B cell (primary cell): ENCODE measurements at regions not wholly inside any gene's neighbourhood (a gene's known extent, or its start where the extent isn't known, plus 50 kb on each side); places are given as distances from the start of the nearest gene placed in this dataset.

Experiments used
- ATAC-seq: fragments of 200-7000 bp; cut with Tn5 transposase; one replicate; pipeline ENCODE4 v1.10.0; 2021; ENCODE audit warnings: low read depth, mild to moderate bottlenecking, moderate number of reproducible peaks, moderate library complexity
- CTCF ChIA-PET: fragments of 350-600 bp; sonication (Branson Sonifier 250); formaldehyde crosslinking; loops from one replicate; lab custom pipeline; 2021; ENCODE audit warnings: antibody characterized with exemption, inconsistent platforms; lab: Charles Lee
- POLR2A ChIA-PET: fragments of 350-600 bp; sonication (Branson Sonifier 250); formaldehyde crosslinking; loops from one replicate; lab custom pipeline; 2021; ENCODE audit warnings: antibody characterized with exemption; lab: Charles Lee
- DNase-seq: peaks from one replicate; pipeline ENCODE4 v3.0.0; 2013
- H2AFZ ChIP-seq: 2 replicates; pipeline ENCODE4 v1.6.1; 2012; ENCODE audit warnings: mild to moderate bottlenecking, low read depth, low read length; ENCODE audit not compliant: insufficient read depth, poor library complexity, severe bottlenecking
- H3K27ac ChIP-seq, 2 donors: 1 replicate in 1 of 2; 2 replicates in 1 of 2; pipeline ENCODE4 v1.5.1; 2012 to 2013; ENCODE audit warnings: low read length in 2 of 2, mild to moderate bottlenecking in 2 of 2, moderate library complexity in 1 of 2
- H3K27me3 ChIP-seq, 4 experiments: fragments of 200-600 bp in 1 of 4; sonication (generic) in 1 of 4; replicated peaks in 1 of 4; 1 replicate in 2 of 4; 2 replicates in 2 of 4; pipeline versions ENCODE4 v1.6.1 to v1.7.0; 2013 to 2016; ENCODE audit warnings: low read length in 3 of 4, mild to moderate bottlenecking in 2 of 4, mixed read lengths in 1 of 4, moderate library complexity in 1 of 4; ENCODE audit not compliant: insufficient read depth in 4 of 4, control insufficient read depth in 3 of 4; ENCODE audit errors: control extremely low read depth in 1 of 4
- H3K36me3 ChIP-seq, 2 experiments: replicated peaks in 1 of 2; 1 replicate in 1 of 2; 2 replicates in 1 of 2; pipeline versions ENCODE4 v1.6.1 to v1.7.1; 2013; ENCODE audit warnings: low read length in 1 of 2; ENCODE audit not compliant: insufficient read depth in 2 of 2, control insufficient read depth in 1 of 2; ENCODE audit errors: control extremely low read depth in 1 of 2, extremely low read depth in 1 of 2
- H3K4me1 ChIP-seq, 2 donors: fragments of 200-600 bp in 1 of 2; sonication (generic) in 1 of 2; 1 replicate in 1 of 2; 2 replicates in 1 of 2; pipeline versions ENCODE4 v1.5.1 to v1.6.1; 2013 to 2017; ENCODE audit warnings: low read length in 2 of 2; ENCODE audit not compliant: control insufficient read depth in 2 of 2, insufficient read depth in 2 of 2
- H3K4me2 ChIP-seq: replicated peaks from 2 replicates; pipeline ENCODE3; 2012; ENCODE audit warnings: mild to moderate bottlenecking, low read depth, low read length; ENCODE audit not compliant: poor library complexity, severe bottlenecking
- H3K4me3 ChIP-seq, 5 experiments: fragments of 200-600 bp in 1 of 5; sonication (generic) in 1 of 5; 1 replicate in 3 of 5; 2 replicates in 2 of 5; pipeline versions ENCODE4 v1.5.1 to v1.7.0; 2011 to 2016; ENCODE audit warnings: low read length in 4 of 5, mild to moderate bottlenecking in 4 of 5, low read depth in 2 of 5, control low read depth in 1 of 5, moderate library complexity in 1 of 5; ENCODE audit not compliant: insufficient read depth in 1 of 5; ENCODE audit errors: control extremely low read depth in 1 of 5, extremely low read depth in 1 of 5
- H3K79me2 ChIP-seq: fragments of 200-600 bp; sonication (generic); one replicate; pipeline ENCODE4 v1.6.0; 2016; ENCODE audit warnings: low read length; ENCODE audit not compliant: control insufficient read depth, insufficient read depth
- H3K9ac ChIP-seq: fragments of 200-600 bp; sonication (generic); 2 replicates; pipeline ENCODE4 v1.6.1; 2017; ENCODE audit warnings: mild to moderate bottlenecking, low read length, moderate library complexity
- H3K9me3 ChIP-seq, 3 donors: one replicate each; pipeline versions ENCODE4 v1.6.1 to v1.7.1; 2013; ENCODE audit warnings: low read length in 2 of 3; ENCODE audit not compliant: control insufficient read depth in 2 of 3, insufficient read depth in 1 of 3; ENCODE audit errors: control extremely low read depth in 1 of 3
- H4K20me1 ChIP-seq: 2 replicates; pipeline ENCODE4 v1.6.0; 2012; ENCODE audit warnings: mild to moderate bottlenecking, low read length; ENCODE audit not compliant: insufficient read depth, control insufficient read depth, poor library complexity, severe bottlenecking
- H3K27ac Mint-ChIP-seq: one replicate; pipeline ENCODE4 v1.8.0; 2021; ENCODE audit warnings: mixed read lengths
- H3K27me3 Mint-ChIP-seq: one replicate; pipeline ENCODE4 v1.8.0; 2021; ENCODE audit warnings: mixed read lengths
- H3K4me1 Mint-ChIP-seq: one replicate; pipeline ENCODE4 v1.8.0; 2021; ENCODE audit warnings: mixed read lengths
- H3K4me3 Mint-ChIP-seq: one replicate; pipeline ENCODE4 v1.8.0; 2021; ENCODE audit warnings: mixed read lengths
- H3K9me3 Mint-ChIP-seq: one replicate; pipeline ENCODE4 v1.8.0; 2022; ENCODE audit warnings: mixed read lengths; ENCODE audit not compliant: insufficient read depth
- EZH2 ChIP-seq: IDR thresholded peaks from 2 replicates; pipeline ENCODE4 v1.6.1; 2012; ENCODE audit warnings: borderline replicate concordance, low read depth, mild to moderate bottlenecking, moderate library complexity, low read length; ENCODE audit not compliant: insufficient read depth, poor library complexity, severe bottlenecking
- WGBS: methylation state at CpG from one replicate; pipeline ENCODE4 v1.1.5; 2013; ENCODE audit warnings: missing lambda C conversion rate; ENCODE audit not compliant: insufficient coverage; 5-methylcytosine and 5-hydroxymethylcytosine counted together
- intact Hi-C: fragments of 100-400 bp; cut with micrococcal nuclease; formaldehyde crosslinking; loops from one replicate; pipeline ENCODE4 v1.10.0; 2022
- TF ChIP-seq, protein P1 (sequence below): fragments of 200-600 bp; IDR thresholded peaks from one replicate; pipeline ENCODE4 v1.8.0; 2022; ENCODE audit warnings: antibody characterized with exemption, mild to moderate bottlenecking

DNA sequence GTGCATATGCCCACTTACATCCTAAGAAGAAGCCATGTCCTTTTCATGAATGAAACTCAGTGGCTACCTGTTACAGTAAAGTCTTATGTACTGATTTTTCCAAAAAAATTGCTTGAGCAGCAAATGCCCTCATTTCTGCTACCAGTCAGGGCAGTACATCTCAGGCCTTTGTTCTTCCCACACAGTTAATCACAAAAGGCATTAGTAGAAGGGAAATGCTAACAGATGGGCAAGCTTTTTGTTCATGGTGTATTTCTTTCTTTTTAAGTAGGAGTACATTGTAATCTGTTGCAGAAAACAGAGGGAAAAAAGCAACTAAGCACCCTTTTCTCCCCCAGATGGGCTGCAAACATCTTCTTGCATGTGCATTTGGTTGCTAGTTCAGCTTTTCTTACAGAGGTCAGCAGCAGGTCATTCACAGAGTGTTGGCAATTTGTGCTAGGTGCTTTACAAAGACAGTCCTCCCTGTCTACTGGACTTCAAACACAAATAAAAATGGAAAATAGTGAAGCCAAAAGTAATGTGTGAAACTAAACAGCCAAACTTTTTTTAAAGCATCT lies 373.4 kb downstream of the PRDM5 start:
- ATAC-seq = no peak
- intact Hi-C loops = no loop called here
- POLR2A ChIA-PET = no interaction called here

DNA sequence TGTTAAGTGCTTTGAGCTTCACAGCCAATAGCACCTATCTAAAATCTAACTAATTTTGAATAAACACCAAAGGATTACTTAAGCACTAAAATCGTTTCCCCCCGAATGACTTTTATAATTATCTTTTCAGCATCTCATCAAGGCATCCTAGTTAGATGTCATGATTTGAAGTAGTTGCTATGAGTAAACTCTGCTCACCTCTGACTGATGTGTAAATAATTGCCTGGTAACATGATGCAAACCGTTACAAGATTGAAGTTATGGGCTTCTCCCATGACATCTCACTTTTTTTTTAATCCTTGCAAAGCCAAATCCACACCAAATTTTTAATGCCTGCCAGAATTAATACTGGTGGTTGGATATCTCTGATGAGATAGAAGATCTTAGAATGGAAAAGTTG lies 377.1 kb downstream of the PRDM5 start:
- Mint-ChIP-seq H3K4me1 (no peaks in the 10 kb centered on the region), H3K27ac (no peak overlapping the region), H3K4me3 (no peak overlapping the region), H3K9me3 (peaks cover 2% of the 10 kb centered on the region), H3K27me3 (no peaks in the 10 kb centered on the region)
- TF ChIP-seq, protein P1, sequence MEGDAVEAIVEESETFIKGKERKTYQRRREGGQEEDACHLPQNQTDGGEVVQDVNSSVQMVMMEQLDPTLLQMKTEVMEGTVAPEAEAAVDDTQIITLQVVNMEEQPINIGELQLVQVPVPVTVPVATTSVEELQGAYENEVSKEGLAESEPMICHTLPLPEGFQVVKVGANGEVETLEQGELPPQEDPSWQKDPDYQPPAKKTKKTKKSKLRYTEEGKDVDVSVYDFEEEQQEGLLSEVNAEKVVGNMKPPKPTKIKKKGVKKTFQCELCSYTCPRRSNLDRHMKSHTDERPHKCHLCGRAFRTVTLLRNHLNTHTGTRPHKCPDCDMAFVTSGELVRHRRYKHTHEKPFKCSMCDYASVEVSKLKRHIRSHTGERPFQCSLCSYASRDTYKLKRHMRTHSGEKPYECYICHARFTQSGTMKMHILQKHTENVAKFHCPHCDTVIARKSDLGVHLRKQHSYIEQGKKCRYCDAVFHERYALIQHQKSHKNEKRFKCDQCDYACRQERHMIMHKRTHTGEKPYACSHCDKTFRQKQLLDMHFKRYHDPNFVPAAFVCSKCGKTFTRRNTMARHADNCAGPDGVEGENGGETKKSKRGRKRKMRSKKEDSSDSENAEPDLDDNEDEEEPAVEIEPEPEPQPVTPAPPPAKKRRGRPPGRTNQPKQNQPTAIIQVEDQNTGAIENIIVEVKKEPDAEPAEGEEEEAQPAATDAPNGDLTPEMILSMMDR = no peak
- TF ChIP-seq EZH2 = no peak
- DNase-seq = no peak
- Histone ChIP-seq H3K79me2 (no peaks in the 10 kb centered on the region), H3K27me3 (no peaks in the 10 kb centered on the region), H2AFZ (no peak overlapping the region), H3K9me3 (no peaks in the 10 kb centered on the region), H3K9ac (no peak overlapping the region), H3K27ac (no peak overlapping the region), H3K36me3 (no peaks in the 10 kb centered on the region), H3K4me1 (no peaks in the 10 kb centered on the region), H3K4me3 (no peak overlapping the region), H3K4me2 (no peak overlapping the region), H4K20me1 (no peaks in the 10 kb centered on the region)
- POLR2A ChIA-PET = no interaction called here
- intact Hi-C loops = no loop called here
- ATAC-seq = no peak
- CTCF ChIA-PET = no interaction called here
- WGBS = no CpG with 5 or more reads among the region's 3 CpGs

More for the DNA sequence above, 373.4 kb downstream of the PRDM5 start:
- Histone ChIP-seq H3K4me3 (no peak overlapping the region), H2AFZ (no peak overlapping the region), H3K4me1 (no peaks in the 10 kb centered on the region), H3K79me2 (no peaks in the 10 kb centered on the region), H4K20me1 (no peaks in the 10 kb centered on the region), H3K27me3 (no peaks in the 10 kb centered on the region), H3K9ac (no peak overlapping the region), H3K9me3 (no peaks in the 10 kb centered on the region), H3K36me3 (no peaks in the 10 kb centered on the region), H3K4me2 (no peak overlapping the region), H3K27ac (no peak overlapping the region)
- no peak for DNase-seq
- H3K4me1 Mint-ChIP-seq = no peaks in the 10 kb centered on the region
- peaks cover 2% of the 10 kb centered on the region for H3K9me3 Mint-ChIP-seq
- no peak for TF ChIP-seq EZH2
- TF ChIP-seq, protein P1 = no peak
- H3K27ac Mint-ChIP-seq = no peak overlapping the region
- no peaks in the 10 kb centered on the region for H3K27me3 Mint-ChIP-seq
- CTCF ChIA-PET = no interaction called here
- no peak overlapping the region for H3K4me3 Mint-ChIP-seq
